Heart left ventricle (tissue), 16 donors: ENCODE measurements at regions not wholly inside any gene's neighbourhood (a gene's known extent, or its start where the extent isn't known, plus 50 kb on each side); places are given as distances from the start of the nearest gene placed in this dataset.

Experiments used
- ATAC-seq, 4 donors: fragments of 200-7000 bp; cut with Tn5 transposase; one replicate each; pipeline ENCODE4 v1.9.1; 2020 to 2022; ENCODE audit warnings: moderate library complexity in 4 of 4, mild to moderate bottlenecking in 3 of 4, moderate number of reproducible peaks in 1 of 4
- DNase-seq, 5 donors: peaks; one replicate each; pipeline ENCODE4 v3.0.0-alpha.2; 2020
- H3K27ac ChIP-seq, 12 donors: fragments of 200-600 bp; sonication (generic) in 4 of 12; one replicate each; pipeline versions ENCODE4 v1.5.0 to v1.8.0; 2016 to 2022; ENCODE audit warnings: mild to moderate bottlenecking in 2 of 12
- H3K27me3 ChIP-seq, 9 donors: fragments of 200-600 bp; sonication (generic) in 2 of 9; one replicate each; pipeline versions ENCODE4 v1.5.1 to v1.8.0; 2016 to 2022; ENCODE audit warnings: mild to moderate bottlenecking in 3 of 9
- H3K36me3 ChIP-seq, 9 donors: fragments of 200-600 bp; sonication (generic) in 2 of 9; one replicate each; pipeline versions ENCODE4 v1.5.0 to v1.8.0; 2018 to 2022; ENCODE audit warnings: mild to moderate bottlenecking in 2 of 9
- H3K4me1 ChIP-seq, 12 donors: fragments of 200-600 bp; sonication (generic) in 4 of 12; one replicate each; pipeline versions ENCODE4 v1.5.0 to v1.8.0; 2016 to 2022; ENCODE audit warnings: mild to moderate bottlenecking in 3 of 12
- H3K4me3 ChIP-seq, 12 donors: fragments of 200-600 bp; sonication (generic) in 4 of 12; one replicate each; pipeline versions ENCODE4 v1.5.0 to v1.8.0; 2017 to 2022; ENCODE audit warnings: mild to moderate bottlenecking in 9 of 12, moderate library complexity in 4 of 12
- H3K9me3 ChIP-seq, 12 donors: fragments of 200-600 bp; sonication (generic) in 4 of 12; one replicate each; pipeline versions ENCODE4 v1.5.0 to v1.8.0; 2016 to 2022; ENCODE audit warnings: mild to moderate bottlenecking in 1 of 12
- POLR2A ChIP-seq, 2 donors: fragments of 450-650 bp; IDR thresholded peaks; one replicate each; pipeline ENCODE4 v1.6.1; 2017; ENCODE audit warnings: antibody characterized with exemption in 2 of 2, mild to moderate bottlenecking in 2 of 2, moderate library complexity in 2 of 2
- WGBS, 4 donors: extraction: QIAGEN DNeasy Blood & Tissue Kit in 2 of 4; methylation state at CpG; one replicate each; pipeline versions ENCODE4 v1.1.5 to v1.1.7; 2013 to 2018; 5-methylcytosine and 5-hydroxymethylcytosine counted together
- intact Hi-C, 10 donors: fragments of 100-400 bp; cut with DNase I; formaldehyde crosslinking; loops; one replicate each; pipeline versions ENCODE4 v1.11.1 to v1.14.2; 2022
- TF ChIP-seq, protein P1 (sequence below), 12 donors: fragments of 200-600 bp; sonication (generic) in 4 of 12; IDR thresholded peaks; one replicate each; pipeline versions ENCODE4 v1.5.0 to v1.8.0; 2018 to 2022; ENCODE audit warnings: antibody characterized with exemption in 12 of 12, mild to moderate bottlenecking in 5 of 12
- donor health status: ischemic (EF 13 %, LVEDD 7.1; RV severe dilation, severe dysfunction).
- donor health status: healthy with polysubstance abuse.
- donor health status: DM: no; HTN: yes; CAD: no.
- donor health status: DM: no; HTN: no; CAD: no.
- donor health status: ischemic (EF 25% LVEDD 6.9; RV normal size, moderate dysfunction).
- donor health status: ischemic (EF 25% LVEDD 5.7; RV mildly dilated, moderate dysfunction).
- donor health status: healthy.
- donor health status: DM: yes; HTN: yes; CAD: no.
- donor health status: ischemic (EF 35%, LVEDD 5.7; RV mildly dilated, moderate dysfunction).
- donor health status: nonischemic (EF 11% LVEDD 7.7; RV severe dilation, severe dysfunction).
- donor health status: DM: yes; HTN: yes; CAD: no.
- donor health status: PGD.
- donor health status: ischemic (EF 29% LVEDD 5.4; RV normal size, mild dysfunction).
- donor health status: nonischemic (EF 23%, LVEDD 6.1; RV moderate dilation, normal function).

DNA sequence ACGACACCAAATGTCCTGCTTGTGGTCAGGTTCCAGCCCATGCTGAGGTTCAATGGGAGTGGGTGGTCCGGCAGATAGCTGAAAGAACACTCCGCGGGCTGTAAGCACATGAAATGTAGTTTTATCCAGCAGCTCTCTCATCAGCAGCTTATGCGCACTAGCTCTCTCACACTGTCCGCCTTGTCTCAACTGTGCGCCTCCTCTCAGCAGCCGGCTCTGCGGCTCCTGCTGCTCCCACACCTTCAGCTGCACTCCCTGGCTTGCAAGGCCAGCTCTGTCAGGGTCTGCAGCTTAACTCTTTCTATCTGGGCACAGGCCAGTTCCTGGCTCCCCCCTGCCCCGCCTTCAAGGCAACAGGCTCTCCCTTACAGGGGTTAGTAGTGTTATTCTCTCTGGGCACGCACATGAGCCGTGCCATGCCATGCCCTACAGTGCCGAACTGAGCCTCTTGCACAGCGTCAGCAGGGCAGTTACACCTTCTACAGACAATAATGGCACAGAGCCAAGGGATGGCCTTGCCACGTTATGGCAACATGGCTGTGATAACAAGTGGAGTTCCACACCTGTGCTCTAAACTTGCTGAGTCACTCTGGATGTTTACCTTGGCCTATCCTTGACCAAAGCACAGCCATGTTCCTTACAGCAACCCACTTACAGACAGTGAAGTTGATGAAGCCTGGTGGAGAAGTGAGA lies 84.0 kb upstream of the LRFN2 start:
- no peak overlapping the region for H3K27ac ChIP-seq
- WGBS, 4 donors: 80 to 85% (median 82%) methylated on average over 11 to 15 of the region's 15 CpGs
- H3K27me3 ChIP-seq: peaks cover 0 to 8% (median 0%) of the 10 kb centered on the region in 9 donors
- TF ChIP-seq, protein P1, sequence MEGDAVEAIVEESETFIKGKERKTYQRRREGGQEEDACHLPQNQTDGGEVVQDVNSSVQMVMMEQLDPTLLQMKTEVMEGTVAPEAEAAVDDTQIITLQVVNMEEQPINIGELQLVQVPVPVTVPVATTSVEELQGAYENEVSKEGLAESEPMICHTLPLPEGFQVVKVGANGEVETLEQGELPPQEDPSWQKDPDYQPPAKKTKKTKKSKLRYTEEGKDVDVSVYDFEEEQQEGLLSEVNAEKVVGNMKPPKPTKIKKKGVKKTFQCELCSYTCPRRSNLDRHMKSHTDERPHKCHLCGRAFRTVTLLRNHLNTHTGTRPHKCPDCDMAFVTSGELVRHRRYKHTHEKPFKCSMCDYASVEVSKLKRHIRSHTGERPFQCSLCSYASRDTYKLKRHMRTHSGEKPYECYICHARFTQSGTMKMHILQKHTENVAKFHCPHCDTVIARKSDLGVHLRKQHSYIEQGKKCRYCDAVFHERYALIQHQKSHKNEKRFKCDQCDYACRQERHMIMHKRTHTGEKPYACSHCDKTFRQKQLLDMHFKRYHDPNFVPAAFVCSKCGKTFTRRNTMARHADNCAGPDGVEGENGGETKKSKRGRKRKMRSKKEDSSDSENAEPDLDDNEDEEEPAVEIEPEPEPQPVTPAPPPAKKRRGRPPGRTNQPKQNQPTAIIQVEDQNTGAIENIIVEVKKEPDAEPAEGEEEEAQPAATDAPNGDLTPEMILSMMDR (IDR thresholded peaks at IDR 0.05): no peak
- TF ChIP-seq POLR2A (IDR thresholded peaks at IDR 0.05): no peak
- no peaks in the 10 kb centered on the region for H3K36me3 ChIP-seq
- ATAC-seq (no peak), DNase-seq (no peak)
- H3K4me1 ChIP-seq: no peaks in the 10 kb centered on the region
- intact Hi-C loops: no loop called here
- H3K9me3 ChIP-seq: peaks cover 0 to under 1% (median 0%) of the 10 kb centered on the region in 12 donors
- no peak overlapping the region for H3K4me3 ChIP-seq

DNA sequence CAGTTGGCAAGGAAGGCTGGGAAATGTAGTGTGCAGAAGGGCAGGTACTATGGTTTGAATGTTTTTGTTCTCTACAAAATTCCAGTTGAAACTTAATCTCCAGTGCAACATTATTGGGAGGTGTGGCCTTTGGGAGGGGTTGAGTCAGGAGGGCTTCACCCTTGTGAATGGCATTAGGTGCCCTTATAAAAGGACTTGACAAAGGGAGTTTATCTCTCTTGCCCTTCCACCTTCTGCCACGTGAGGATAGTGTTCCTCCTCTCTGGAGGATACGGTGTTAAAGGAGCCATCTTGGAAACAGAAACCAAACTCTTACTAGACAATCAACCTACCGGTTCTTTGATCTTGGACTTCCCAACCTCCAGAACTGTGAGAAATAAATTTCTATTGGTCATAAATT lies 82.2 kb upstream of the LRFN2 start:
- DNase-seq (no peak), ATAC-seq (no peak)
- Histone ChIP-seq H3K4me1 (no peaks in the 10 kb centered on the region), H3K4me3 (no peak overlapping the region), H3K9me3 (peaks cover 0 to 15% (median 7%) of the 10 kb centered on the region in 12 donors), H3K27ac (no peak overlapping the region), H3K27me3 (peaks cover 0 to 8% (median 0%) of the 10 kb centered on the region in 9 donors), H3K36me3 (no peaks in the 10 kb centered on the region)
- TF ChIP-seq, protein P1 (IDR thresholded peaks at IDR 0.05): no peak
- TF ChIP-seq POLR2A (IDR thresholded peaks at IDR 0.05): no peak
- 71 to 80% (median 72%) methylated on average over 3 of the region's 3 CpGs for WGBS, 4 donors
- intact Hi-C loops: no loop called here

DNA sequence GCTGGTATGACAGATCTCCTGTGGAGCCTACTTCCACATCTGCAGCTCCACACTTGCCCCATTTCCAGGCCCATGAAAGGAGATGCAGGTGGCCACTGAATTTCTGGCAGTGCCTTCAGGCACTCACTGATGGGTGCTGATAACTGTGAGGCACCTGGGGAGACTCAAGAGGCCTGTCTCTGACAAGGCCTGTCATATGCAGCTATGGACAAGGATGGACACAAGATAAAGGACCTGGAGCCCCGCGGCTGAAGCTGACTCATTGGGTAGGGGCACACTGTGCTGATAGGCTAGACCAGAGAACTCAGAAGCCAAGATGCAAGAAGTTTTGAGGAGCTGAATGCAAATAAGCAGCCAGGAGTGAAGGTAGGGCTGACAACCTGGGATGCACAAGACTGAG lies 81.0 kb upstream of the LRFN2 start:
- peaks cover 0 to 8% (median 0%) of the 10 kb centered on the region in 9 donors for H3K27me3 ChIP-seq
- H3K4me1 ChIP-seq: no peaks in the 10 kb centered on the region
- no peak for TF ChIP-seq POLR2A (IDR thresholded peaks at IDR 0.05)
- TF ChIP-seq, protein P1 (IDR thresholded peaks at IDR 0.05): no peak
- WGBS, 4 donors: 63 to 72% (median 67%) methylated on average over 2 of the region's 2 CpGs
- H3K4me3 ChIP-seq: no peak overlapping the region
- H3K9me3 ChIP-seq: peaks cover 0 to 23% (median 12%) of the 10 kb centered on the region in 12 donors
- H3K36me3 ChIP-seq: no peaks in the 10 kb centered on the region
- ATAC-seq (no peak), DNase-seq (no peak)
- intact Hi-C loops: no loop called here
- H3K27ac ChIP-seq: no peak overlapping the region

DNA sequence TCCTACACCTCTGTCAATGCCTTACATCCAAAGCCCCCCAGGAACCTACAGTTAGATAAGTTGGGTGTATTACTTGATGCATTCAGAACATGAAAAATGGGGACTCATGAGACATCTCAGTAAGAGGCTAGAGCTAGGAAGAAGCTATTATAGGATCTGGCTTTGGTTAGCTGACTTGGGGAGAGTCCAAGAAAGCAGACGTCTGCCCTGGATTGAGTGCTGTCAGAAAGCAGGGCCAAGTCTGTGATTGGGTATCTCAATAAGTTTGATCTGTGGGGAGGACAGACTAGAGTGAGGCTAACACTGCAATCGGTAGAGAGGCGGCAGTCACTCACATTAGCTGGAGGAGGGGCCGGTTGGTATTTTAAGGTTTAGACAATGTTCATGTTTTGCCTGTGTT lies 79.4 kb upstream of the LRFN2 start:
- no peak overlapping the region for H3K27ac ChIP-seq
- H3K36me3 ChIP-seq: no peaks in the 10 kb centered on the region
- peak in 1 of 4 donors; percentile 31 for ATAC-seq
- intact Hi-C loops: no loop called here
- DNase-seq: no peak
- peaks cover 0 to 23% (median 12%) of the 10 kb centered on the region in 12 donors for H3K9me3 ChIP-seq
- H3K4me1 ChIP-seq: no peaks in the 10 kb centered on the region
- WGBS, 4 donors: 60 to 68% (median 62%) methylated on average over 4 of the region's 4 CpGs
- TF ChIP-seq, protein P1 (IDR thresholded peaks at IDR 0.05): no peak
- TF ChIP-seq POLR2A (IDR thresholded peaks at IDR 0.05): no peak
- no peak overlapping the region for H3K4me3 ChIP-seq
- H3K27me3 ChIP-seq: peaks cover 0 to 8% (median 0%) of the 10 kb centered on the region in 9 donors
